ENCODE measurements at regions not wholly inside any gene's neighbourhood (a gene's known extent, or its start where the extent isn't known, plus 50 kb on each side); places are given as distances from the start of the nearest gene placed in this dataset.

DNA sequence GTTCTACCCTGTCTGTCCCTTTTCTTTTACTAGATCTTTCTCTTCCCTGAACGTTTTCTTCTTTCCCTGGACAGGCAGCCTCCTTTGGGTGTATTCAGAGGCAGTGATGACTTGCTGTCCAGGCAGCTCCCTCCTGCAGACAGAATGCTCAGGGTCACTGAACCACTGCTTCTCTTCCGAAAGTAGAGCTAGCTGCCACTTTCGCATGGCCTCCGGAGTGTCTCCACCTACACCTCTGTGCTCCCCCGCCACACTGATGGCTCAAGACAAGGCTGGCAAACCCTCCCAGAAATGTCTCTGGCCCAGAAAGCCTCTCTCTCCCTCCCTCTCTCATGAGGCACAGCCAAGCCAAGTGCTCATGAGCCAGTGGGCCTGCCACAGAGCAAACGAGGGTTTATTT is 207.8 kb downstream of the CDRT15L2 start:
- TF ChIP-seq EZH2 (IDR thresholded peaks at IDR 0.05; ENCODE audit: low read length, unreplicated experiment) (no peak), EZH2phosphoT487 (IDR thresholded peaks at IDR 0.05; ENCODE audit: borderline replicate concordance, low read length) (no peak)
